ENCODE measurements at regions not wholly inside any gene's neighbourhood (a gene's known extent, or its start where the extent isn't known, plus 50 kb on each side); places are given as distances from the start of the nearest gene placed in this dataset.

DNA sequence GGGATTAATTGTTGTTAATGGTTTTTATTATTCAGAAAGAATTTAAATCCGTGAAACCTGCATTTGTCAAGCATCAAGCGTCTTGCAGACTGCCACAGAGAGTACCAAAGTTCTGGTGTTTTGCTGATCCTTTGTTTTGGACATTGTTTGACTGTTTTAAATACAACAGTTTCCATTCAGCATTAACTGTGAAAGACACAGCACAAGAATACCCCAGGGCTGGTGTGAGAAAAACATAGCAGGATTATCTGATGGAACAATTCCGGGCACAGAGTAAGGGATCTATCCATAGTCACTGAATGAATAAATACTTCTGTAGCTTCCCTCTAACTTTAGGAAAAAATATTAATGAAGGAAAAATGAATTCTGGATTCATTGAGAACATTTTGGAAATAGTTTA, 202.3 kb downstream of the LTN1 start:
- Histone ChIP-seq H3K27ac (ENCODE audit: insufficient read depth, low read depth, low read length) (no peak overlapping the region), H3K4me1 (ENCODE audit: control insufficient read depth, extremely low read depth, insufficient read depth, low read length) (no peaks in the 10 kb centered on the region), H3K36me3 (ENCODE audit: control insufficient read depth in 2 of 2, extremely low read depth in 1 of 2, insufficient read depth in 2 of 2, low read length in 2 of 2) (no peaks in the 10 kb centered on the region), H3K79me2 (ENCODE audit: control insufficient read depth, insufficient read depth, low read length) (no peaks in the 10 kb centered on the region), H4K20me1 (replicated peaks; ENCODE audit: control insufficient read depth, extremely low read depth, insufficient read depth, low read length) (no peaks in the 10 kb centered on the region), H2AFZ (ENCODE audit: low read depth, low read length) (no peak overlapping the region), H3K27me3 (ENCODE audit: control insufficient read depth in 2 of 2, insufficient read depth in 2 of 2, low read length in 2 of 2) (no peaks in the 10 kb centered on the region), H3K4me2 (ENCODE audit: insufficient read depth, low read length) (no peak overlapping the region), H3K4me3 (replicated peaks in 1 of 3; ENCODE audit: insufficient read depth in 1 of 3, low read depth in 1 of 3, low read length in 3 of 3) (no peak overlapping the region), H3K9me1 (replicated peaks; ENCODE audit: control insufficient read depth, extremely low read depth, insufficient read depth, low read length) (no peaks in the 10 kb centered on the region), H3K9ac (replicated peaks; ENCODE audit: extremely low read depth, insufficient read depth, low read length) (no peak overlapping the region), H3K9me3 (replicated peaks; ENCODE audit: control insufficient read depth, insufficient read depth, low read length) (no peaks in the 10 kb centered on the region)
- POLR2A ChIA-PET, result no interaction called here
- CTCF ChIA-PET, result no interaction called here
- no peak for TF ChIP-seq FOS (IDR thresholded peaks at IDR 0.05; ENCODE audit: borderline replicate concordance, insufficient read depth, low read length)
- TF ChIP-seq POLR2AphosphoS5 (IDR thresholded peaks at IDR 0.05; ENCODE audit: insufficient read depth, low read depth, low read length), result no peak
- TF ChIP-seq POLR2A (IDR thresholded peaks at IDR 0.05; ENCODE audit: low read depth, low read length), result no peak
- TF ChIP-seq, protein P1, sequence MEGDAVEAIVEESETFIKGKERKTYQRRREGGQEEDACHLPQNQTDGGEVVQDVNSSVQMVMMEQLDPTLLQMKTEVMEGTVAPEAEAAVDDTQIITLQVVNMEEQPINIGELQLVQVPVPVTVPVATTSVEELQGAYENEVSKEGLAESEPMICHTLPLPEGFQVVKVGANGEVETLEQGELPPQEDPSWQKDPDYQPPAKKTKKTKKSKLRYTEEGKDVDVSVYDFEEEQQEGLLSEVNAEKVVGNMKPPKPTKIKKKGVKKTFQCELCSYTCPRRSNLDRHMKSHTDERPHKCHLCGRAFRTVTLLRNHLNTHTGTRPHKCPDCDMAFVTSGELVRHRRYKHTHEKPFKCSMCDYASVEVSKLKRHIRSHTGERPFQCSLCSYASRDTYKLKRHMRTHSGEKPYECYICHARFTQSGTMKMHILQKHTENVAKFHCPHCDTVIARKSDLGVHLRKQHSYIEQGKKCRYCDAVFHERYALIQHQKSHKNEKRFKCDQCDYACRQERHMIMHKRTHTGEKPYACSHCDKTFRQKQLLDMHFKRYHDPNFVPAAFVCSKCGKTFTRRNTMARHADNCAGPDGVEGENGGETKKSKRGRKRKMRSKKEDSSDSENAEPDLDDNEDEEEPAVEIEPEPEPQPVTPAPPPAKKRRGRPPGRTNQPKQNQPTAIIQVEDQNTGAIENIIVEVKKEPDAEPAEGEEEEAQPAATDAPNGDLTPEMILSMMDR (IDR thresholded peaks at IDR 0.05; ENCODE audit: extremely low read depth in 1 of 2, insufficient read depth in 1 of 2, low read depth in 1 of 2, low read length in 2 of 2), result no peak
- TF ChIP-seq GATA2 (IDR thresholded peaks at IDR 0.05; ENCODE audit: insufficient read depth, insufficient read length, low read depth, low read length), result no peak
- no peak for TF ChIP-seq EZH2 (IDR thresholded peaks at IDR 0.05; ENCODE audit: borderline replicate concordance, low read depth, low read length, severe bottlenecking)
- DNase-seq (ENCODE audit: low read depth, low spot score), result no peak
- no peak for FAIRE-seq
- intact Hi-C loops (cut with micrococcal nuclease) (no loop called here), dilution Hi-C loops (cut with MboI; ENCODE audit: extremely low pct_ligation_motif_present, low sequenced_read_pairs) (no loop called here)
- no TSS peak for BruUV-seq (replicated peaks)

DNA sequence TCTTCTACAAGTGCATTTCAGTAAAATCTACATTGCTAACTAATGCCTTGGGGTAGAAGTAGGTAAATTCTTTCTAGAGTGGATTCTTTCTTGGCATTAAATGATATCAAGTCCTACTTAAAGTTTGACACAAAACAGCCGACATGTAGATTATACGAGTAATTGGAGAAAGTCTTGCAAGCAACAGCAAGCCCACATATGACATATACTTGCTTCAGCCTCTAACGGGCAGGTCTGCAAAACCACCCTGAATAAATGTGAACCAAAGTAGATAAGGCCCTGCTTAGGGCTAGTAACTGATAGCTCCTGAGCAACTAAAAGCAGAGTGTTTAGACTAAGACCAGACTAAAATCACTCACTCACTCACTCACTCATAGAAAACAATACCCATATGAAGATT, 203.2 kb downstream of the LTN1 start:
- Histone ChIP-seq H2AFZ (ENCODE audit: low read depth, low read length) (no peak overlapping the region), H3K9me1 (replicated peaks; ENCODE audit: control insufficient read depth, extremely low read depth, insufficient read depth, low read length) (no peaks in the 10 kb centered on the region), H3K4me2 (ENCODE audit: insufficient read depth, low read length) (no peak overlapping the region), H3K4me3 (replicated peaks in 1 of 3; ENCODE audit: insufficient read depth in 1 of 3, low read depth in 1 of 3, low read length in 3 of 3) (no peak overlapping the region), H3K27ac (ENCODE audit: insufficient read depth, low read depth, low read length) (no peak overlapping the region), H3K9ac (replicated peaks; ENCODE audit: extremely low read depth, insufficient read depth, low read length) (no peak overlapping the region), H3K9me3 (replicated peaks; ENCODE audit: control insufficient read depth, insufficient read depth, low read length) (no peaks in the 10 kb centered on the region), H3K4me1 (ENCODE audit: control insufficient read depth, extremely low read depth, insufficient read depth, low read length) (no peaks in the 10 kb centered on the region), H3K27me3 (ENCODE audit: control insufficient read depth in 2 of 2, insufficient read depth in 2 of 2, low read length in 2 of 2) (no peaks in the 10 kb centered on the region), H3K79me2 (ENCODE audit: control insufficient read depth, insufficient read depth, low read length) (no peaks in the 10 kb centered on the region), H3K36me3 (ENCODE audit: control insufficient read depth in 2 of 2, extremely low read depth in 1 of 2, insufficient read depth in 2 of 2, low read length in 2 of 2) (no peaks in the 10 kb centered on the region), H4K20me1 (replicated peaks; ENCODE audit: control insufficient read depth, extremely low read depth, insufficient read depth, low read length) (no peaks in the 10 kb centered on the region)
- POLR2A ChIA-PET, result no interaction called here
- DNase-seq (ENCODE audit: low read depth, low spot score) (no peak), FAIRE-seq (no peak)
- no TSS peak for BruUV-seq (replicated peaks)
- TF ChIP-seq GATA2 (IDR thresholded peaks at IDR 0.05; ENCODE audit: insufficient read depth, insufficient read length, low read depth, low read length), result no peak
- no peak for TF ChIP-seq JUN (IDR thresholded peaks at IDR 0.05; ENCODE audit: borderline replicate concordance, insufficient read depth, insufficient read length, low read depth)
- dilution Hi-C loops (cut with MboI; ENCODE audit: extremely low pct_ligation_motif_present, low sequenced_read_pairs) (no loop called here), intact Hi-C loops (cut with micrococcal nuclease) (no loop called here)
- CTCF ChIA-PET, result no interaction called here
